GM19372 (cell line): ENCODE measurements at regions not wholly inside any gene's neighbourhood (a gene's known extent, or its start where the extent isn't known, plus 50 kb on each side); places are given as distances from the start of the nearest gene placed in this dataset.
"Not testable (repeated sequence)": the region's sequence is repeated elsewhere in the genome, so short reads cannot be mapped to it uniquely, and the experiment has no call there.

Source experiments
- ATAC-seq: cut with Tn5 transposase; IDR thresholded peaks from one replicate; pipeline ENCODE4 v1.9.1; 2021; ENCODE audit warnings: mild to moderate bottlenecking, low read depth, moderate library complexity; ENCODE audit not compliant: unreplicated experiment

GRCh38 chr1:199032479-199032878 is 393.6 kb downstream of the PTPRC start:
- not testable (repeated sequence) for ATAC-seq

- ATAC-seq = no peak
Observed at GRCh38 chr1:199033661-199034060, 394.8 kb downstream of the PTPRC start.

GRCh38 chr1:199038156-199038555 is 399.3 kb downstream of the PTPRC start:
- no peak for ATAC-seq

GRCh38 chr1:199040076-199040905 is 401.5 kb downstream of the PTPRC start:
- ATAC-seq = no peak

GRCh38 chr1:199041173-199041914 is 402.5 kb downstream of the PTPRC start:
- ATAC-seq = peak; percentile 97

GRCh38 chr1:199042193-199042592 is 403.4 kb downstream of the PTPRC start:
- ATAC-seq = no peak

GRCh38 chr1:199044191-199044590 is 405.4 kb downstream of the PTPRC start:
- ATAC-seq = no peak

GRCh38 chr1:199046618-199047017 is 407.8 kb downstream of the PTPRC start:
- ATAC-seq = no peak

GRCh38 chr1:199054694-199055093 is 415.9 kb downstream of the PTPRC start:
- no peak for ATAC-seq

- no peak for ATAC-seq
Observed at GRCh38 chr1:199057322-199057721, 418.5 kb downstream of the PTPRC start.

GRCh38 chr1:199058281-199058680 is 419.4 kb downstream of the PTPRC start:
- ATAC-seq = no peak

- no peak for ATAC-seq
Observed at GRCh38 chr1:199064971-199065370, 426.1 kb downstream of the PTPRC start.

GRCh38 chr1:199067483-199067882 is 428.6 kb downstream of the PTPRC start:
- ATAC-seq = peak; percentile 84

GRCh38 chr1:199071080-199071479 is 432.2 kb downstream of the PTPRC start:
- ATAC-seq = no peak

- ATAC-seq = no peak
Observed at GRCh38 chr1:199073166-199073565, 434.3 kb downstream of the PTPRC start.

- no peak for ATAC-seq
Observed at GRCh38 chr1:199075792-199076191, 437.0 kb downstream of the PTPRC start.

GRCh38 chr1:199079994-199080393 is 441.2 kb downstream of the PTPRC start:
- ATAC-seq = no peak

GRCh38 chr1:199081739-199082138 is 442.9 kb downstream of the PTPRC start:
- ATAC-seq = peak; percentile 46

- no peak for ATAC-seq
Observed at GRCh38 chr1:199082778-199083389, 444.0 kb downstream of the PTPRC start.

GRCh38 chr1:199083680-199084079 is 444.8 kb downstream of the PTPRC start:
- ATAC-seq = no peak

- no peak for ATAC-seq
Observed at GRCh38 chr1:199084293-199084692, 445.5 kb downstream of the PTPRC start.
